SK-N-SH treated with all-trans-retinoic acid at 6 μM for 48 hours (cell line): ENCODE measurements at regions not wholly inside any gene's neighbourhood (a gene's known extent, or its start where the extent isn't known, plus 50 kb on each side); places are given as distances from the start of the nearest gene placed in this dataset.

Experiments
- ATAC-seq: fragments of 200-7000 bp; cut with Tn5 transposase; 3 replicates; pipeline ENCODE4 v1.9.1; 2020; ENCODE audit warnings: mild to moderate bottlenecking, moderate library complexity
- ARNTL ChIP-seq: fragments of 450-650 bp; formaldehyde crosslinking; IDR thresholded peaks from 2 replicates; pipeline ENCODE4 v1.5.0; 2020; ENCODE audit warnings: low read depth, mild to moderate bottlenecking, moderate library complexity, borderline replicate concordance
- CSDC2 ChIP-seq: fragments of 250-450 bp; sonication (Bioruptor Pico); IDR thresholded peaks from 2 replicates; pipeline ENCODE4 v1.5.0; 2020; ENCODE audit warnings: mild to moderate bottlenecking, moderate library complexity
- CSRNP3 ChIP-seq: fragments of 250-450 bp; sonication (Bioruptor Pico); IDR thresholded peaks from 2 replicates; pipeline ENCODE4 v1.5.1; 2021; ENCODE audit warnings: mild to moderate bottlenecking, moderate library complexity
- ESRRG ChIP-seq: fragments of 250-450 bp; sonication (Bioruptor Pico); IDR thresholded peaks from 2 replicates; pipeline ENCODE4 v1.6.1; 2021; ENCODE audit warnings: mild to moderate bottlenecking
- GLIS3 ChIP-seq: fragments of 250-450 bp; sonication (Bioruptor Pico); IDR thresholded peaks from 2 replicates; pipeline ENCODE4 v1.5.0; 2020; ENCODE audit warnings: mild to moderate bottlenecking, moderate library complexity
- ISL1 ChIP-seq: fragments of 250-450 bp; sonication (Bioruptor Pico); IDR thresholded peaks from 2 replicates; pipeline ENCODE4 v2.1.2; 2022; ENCODE audit warnings: mild to moderate bottlenecking, moderate library complexity
- OSR1 ChIP-seq: fragments of 250-450 bp; sonication (Bioruptor Pico); IDR thresholded peaks from 2 replicates; pipeline ENCODE4 v1.8.0; 2022; ENCODE audit warnings: moderate library complexity, mild to moderate bottlenecking, inconsistent platforms
- PPARA ChIP-seq: fragments of 250-450 bp; sonication (Bioruptor Pico); IDR thresholded peaks from 2 replicates; pipeline ENCODE4 v1.5.0; 2020; ENCODE audit warnings: mild to moderate bottlenecking, borderline replicate concordance
- RARB ChIP-seq: fragments of 250-450 bp; sonication (Bioruptor Pico); IDR thresholded peaks from 2 replicates; pipeline ENCODE4 v1.8.0; 2021; ENCODE audit warnings: mild to moderate bottlenecking, moderate library complexity
- SNAI2 ChIP-seq: fragments of 250-450 bp; sonication (Bioruptor Pico); IDR thresholded peaks from 2 replicates; pipeline ENCODE4 v1.5.0; 2020; ENCODE audit warnings: mild to moderate bottlenecking, moderate library complexity
- TCF4 ChIP-seq: fragments of 250-450 bp; sonication (Bioruptor Pico); IDR thresholded peaks from 2 replicates; pipeline ENCODE4 v1.8.0; 2021; ENCODE audit warnings: mild to moderate bottlenecking, moderate library complexity, borderline replicate concordance
- TOX ChIP-seq: fragments of 250-450 bp; sonication (Bioruptor Pico); IDR thresholded peaks from 2 replicates; pipeline ENCODE4 v1.8.0; 2021; ENCODE audit warnings: mild to moderate bottlenecking, moderate library complexity, borderline replicate concordance
- TSHZ2 ChIP-seq: fragments of 250-450 bp; sonication (Bioruptor Pico); IDR thresholded peaks from 2 replicates; pipeline ENCODE4 v1.5.0; 2020; ENCODE audit warnings: mild to moderate bottlenecking, moderate library complexity
- ZC3H10 ChIP-seq: fragments of 250-450 bp; sonication (Bioruptor Pico); IDR thresholded peaks from 2 replicates; pipeline ENCODE4 v1.5.1; 2021; ENCODE audit warnings: mild to moderate bottlenecking, moderate library complexity
- ZFP3 ChIP-seq: fragments of 250-450 bp; sonication (Bioruptor Pico); IDR thresholded peaks from 2 replicates; pipeline ENCODE4 v1.5.0; 2020; ENCODE audit warnings: mild to moderate bottlenecking, moderate library complexity
- ZFP30 ChIP-seq: fragments of 450-650 bp; formaldehyde crosslinking; IDR thresholded peaks from 2 replicates; pipeline ENCODE4 v1.5.0; 2022; ENCODE audit warnings: mild to moderate bottlenecking, moderate library complexity
- ZNF565 ChIP-seq: fragments of 450-650 bp; formaldehyde crosslinking; conservative IDR thresholded peaks from 2 replicates; pipeline ENCODE4 v1.5.0; 2020; ENCODE audit warnings: low read depth, mild to moderate bottlenecking, moderate library complexity
- ZNF8 ChIP-seq: fragments of 450-650 bp; formaldehyde crosslinking; IDR thresholded peaks from 2 replicates; pipeline ENCODE4 v1.5.0; 2020; ENCODE audit warnings: mild to moderate bottlenecking, moderate library complexity
- TF ChIP-seq, protein P1 (sequence below): fragments of 250-450 bp; sonication (Bioruptor Pico); IDR thresholded peaks from 2 replicates; pipeline ENCODE4 v1.5.1; 2020; ENCODE audit warnings: low read depth, mild to moderate bottlenecking, moderate library complexity
- TF ChIP-seq, protein P2 (sequence below): fragments of 250-450 bp; sonication (Bioruptor Pico); IDR thresholded peaks from 2 replicates; pipeline ENCODE4 v1.8.0; 2020; ENCODE audit warnings: mild to moderate bottlenecking, moderate library complexity, borderline replicate concordance
- TF ChIP-seq, protein P3 (sequence below): fragments of 250-450 bp; sonication (Bioruptor Pico); IDR thresholded peaks from 2 replicates; pipeline ENCODE4 v1.8.0; 2021; ENCODE audit warnings: low read depth, mild to moderate bottlenecking, moderate library complexity, borderline replicate concordance

DNA sequence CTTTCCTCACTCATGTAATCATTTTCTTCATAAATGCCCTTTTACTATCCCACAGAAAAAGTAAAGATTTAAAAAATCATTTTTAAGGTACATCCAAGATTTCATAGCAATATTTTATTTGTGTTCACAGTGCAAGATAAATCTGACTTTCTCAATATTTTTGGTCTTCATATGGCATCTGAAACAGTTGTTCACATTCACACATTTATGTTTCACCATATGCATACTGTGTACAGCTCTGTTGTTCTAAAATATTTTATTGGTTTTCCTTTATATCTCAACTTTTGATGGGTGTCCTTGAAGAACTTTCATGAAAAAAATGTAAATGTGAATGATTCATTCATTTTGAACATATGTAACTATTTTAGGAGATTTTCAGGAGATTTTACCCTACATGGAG lies 348.7 kb downstream of the SNAPC1 start:
- no peak for ATAC-seq

DNA sequence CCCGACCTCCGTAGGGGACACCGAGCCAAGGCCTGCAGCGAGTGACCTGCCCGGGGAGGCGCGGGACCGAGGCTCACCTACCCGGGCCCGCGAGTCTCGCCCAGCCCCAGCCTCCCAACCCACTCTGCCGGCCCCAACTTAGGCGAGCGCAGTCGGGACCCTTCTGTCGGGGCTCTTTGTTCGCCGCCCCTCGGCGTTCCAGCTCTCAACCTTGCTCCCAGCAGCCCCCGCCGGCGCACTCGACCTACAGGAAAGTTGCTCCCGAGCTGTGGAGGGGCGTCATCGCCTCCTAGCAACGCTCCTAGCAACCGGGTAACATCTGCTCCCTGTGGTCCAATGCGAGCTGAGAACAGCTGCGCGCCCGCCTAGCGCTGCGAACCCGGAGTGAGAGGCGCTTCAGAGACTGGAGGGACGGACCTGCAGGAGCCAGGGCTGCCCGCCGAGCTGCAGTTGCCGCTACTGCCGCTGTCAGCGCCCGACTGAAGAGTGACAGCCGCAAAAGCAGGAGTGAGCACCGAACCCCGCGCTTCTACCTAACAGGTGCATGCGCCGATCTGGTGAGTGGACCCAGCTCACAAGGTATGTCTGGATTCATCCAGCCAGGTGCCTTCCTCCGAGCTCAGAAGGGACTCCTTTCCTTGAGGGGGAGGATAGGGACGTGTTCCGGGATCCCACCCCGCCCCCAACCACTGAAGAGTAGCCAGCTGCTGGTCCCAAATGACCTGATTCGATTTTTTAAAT lies 355.0 kb downstream of the SNAPC1 start:
- TF ChIP-seq ESRRG (CRISPR knock-in tag) (no peak), ZFP30 (no peak), ZNF565 (CRISPR knock-in tag) (no peak), PPARA (CRISPR knock-in tag) (no peak), GLIS3 (CRISPR knock-in tag) (no peak), TCF4 (CRISPR knock-in tag) (no peak), OSR1 (CRISPR knock-in tag) (no peak), ZC3H10 (CRISPR knock-in tag) (no peak), ISL1 (CRISPR knock-in tag) (no peak), CSDC2 (CRISPR knock-in tag) (no peak), SNAI2 (CRISPR knock-in tag) (no peak), ZNF8 (CRISPR knock-in tag) (no peak)
- TF ChIP-seq, protein P1, sequence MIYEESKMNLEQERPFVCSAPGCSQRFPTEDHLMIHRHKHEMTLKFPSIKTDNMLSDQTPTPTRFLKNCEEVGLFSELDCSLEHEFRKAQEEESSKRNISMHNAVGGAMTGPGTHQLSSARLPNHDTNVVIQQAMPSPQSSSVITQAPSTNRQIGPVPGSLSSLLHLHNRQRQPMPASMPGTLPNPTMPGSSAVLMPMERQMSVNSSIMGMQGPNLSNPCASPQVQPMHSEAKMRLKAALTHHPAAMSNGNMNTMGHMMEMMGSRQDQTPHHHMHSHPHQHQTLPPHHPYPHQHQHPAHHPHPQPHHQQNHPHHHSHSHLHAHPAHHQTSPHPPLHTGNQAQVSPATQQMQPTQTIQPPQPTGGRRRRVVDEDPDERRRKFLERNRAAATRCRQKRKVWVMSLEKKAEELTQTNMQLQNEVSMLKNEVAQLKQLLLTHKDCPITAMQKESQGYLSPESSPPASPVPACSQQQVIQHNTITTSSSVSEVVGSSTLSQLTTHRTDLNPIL: no peak
- peak; percentile 98 for ATAC-seq

More for the DNA sequence above, 348.7 kb downstream of the SNAPC1 start:
- TF ChIP-seq ARNTL (no peak), ZFP3 (no peak), TOX (CRISPR knock-in tag) (no peak), TSHZ2 (CRISPR knock-in tag) (no peak), OSR1 (CRISPR knock-in tag) (no peak), TCF4 (CRISPR knock-in tag) (no peak), ZC3H10 (CRISPR knock-in tag) (no peak), CSRNP3 (CRISPR knock-in tag) (no peak), ISL1 (CRISPR knock-in tag) (no peak), ESRRG (CRISPR knock-in tag) (no peak), GLIS3 (CRISPR knock-in tag) (no peak), ZNF8 (CRISPR knock-in tag) (no peak), SNAI2 (CRISPR knock-in tag) (no peak), CSDC2 (CRISPR knock-in tag) (no peak), RARB (CRISPR knock-in tag) (no peak), ZFP30 (no peak)
- TF ChIP-seq, protein P2, sequence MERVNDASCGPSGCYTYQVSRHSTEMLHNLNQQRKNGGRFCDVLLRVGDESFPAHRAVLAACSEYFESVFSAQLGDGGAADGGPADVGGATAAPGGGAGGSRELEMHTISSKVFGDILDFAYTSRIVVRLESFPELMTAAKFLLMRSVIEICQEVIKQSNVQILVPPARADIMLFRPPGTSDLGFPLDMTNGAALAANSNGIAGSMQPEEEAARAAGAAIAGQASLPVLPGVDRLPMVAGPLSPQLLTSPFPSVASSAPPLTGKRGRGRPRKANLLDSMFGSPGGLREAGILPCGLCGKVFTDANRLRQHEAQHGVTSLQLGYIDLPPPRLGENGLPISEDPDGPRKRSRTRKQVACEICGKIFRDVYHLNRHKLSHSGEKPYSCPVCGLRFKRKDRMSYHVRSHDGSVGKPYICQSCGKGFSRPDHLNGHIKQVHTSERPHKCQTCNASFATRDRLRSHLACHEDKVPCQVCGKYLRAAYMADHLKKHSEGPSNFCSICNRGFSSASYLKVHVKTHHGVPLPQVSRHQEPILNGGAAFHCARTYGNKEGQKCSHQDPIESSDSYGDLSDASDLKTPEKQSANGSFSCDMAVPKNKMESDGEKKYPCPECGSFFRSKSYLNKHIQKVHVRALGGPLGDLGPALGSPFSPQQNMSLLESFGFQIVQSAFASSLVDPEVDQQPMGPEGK (CRISPR knock-in tag): no peak
- TF ChIP-seq, protein P3, sequence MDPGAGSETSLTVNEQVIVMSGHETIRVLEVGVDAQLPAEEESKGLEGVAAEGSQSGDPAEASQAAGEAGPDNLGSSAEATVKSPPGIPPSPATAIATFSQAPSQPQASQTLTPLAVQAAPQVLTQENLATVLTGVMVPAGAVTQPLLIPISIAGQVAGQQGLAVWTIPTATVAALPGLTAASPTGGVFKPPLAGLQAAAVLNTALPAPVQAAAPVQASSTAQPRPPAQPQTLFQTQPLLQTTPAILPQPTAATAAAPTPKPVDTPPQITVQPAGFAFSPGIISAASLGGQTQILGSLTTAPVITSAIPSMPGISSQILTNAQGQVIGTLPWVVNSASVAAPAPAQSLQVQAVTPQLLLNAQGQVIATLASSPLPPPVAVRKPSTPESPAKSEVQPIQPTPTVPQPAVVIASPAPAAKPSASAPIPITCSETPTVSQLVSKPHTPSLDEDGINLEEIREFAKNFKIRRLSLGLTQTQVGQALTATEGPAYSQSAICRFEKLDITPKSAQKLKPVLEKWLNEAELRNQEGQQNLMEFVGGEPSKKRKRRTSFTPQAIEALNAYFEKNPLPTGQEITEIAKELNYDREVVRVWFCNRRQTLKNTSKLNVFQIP: no peak

GRCh38 chr14:62117751-62118105 lies 355.5 kb downstream of the SNAPC1 start:
- 0 out of 3 replicates have a peak, but pooled peaks have one; percentile 11 for ATAC-seq
- no peak for TF ChIP-seq ZC3H10 (CRISPR knock-in tag)
- no peak for TF ChIP-seq ZFP3
- no peak for TF ChIP-seq CSRNP3 (CRISPR knock-in tag)
- TF ChIP-seq, protein P2 (CRISPR knock-in tag): no peak
- TF ChIP-seq ZNF565 (CRISPR knock-in tag): no peak
- no peak for TF ChIP-seq ISL1 (CRISPR knock-in tag)
- no peak for TF ChIP-seq ARNTL
- no peak for TF ChIP-seq PPARA (CRISPR knock-in tag)
- TF ChIP-seq, protein P1: no peak
- no peak for TF ChIP-seq OSR1 (CRISPR knock-in tag)
- TF ChIP-seq CSDC2 (CRISPR knock-in tag): no peak
- no peak for TF ChIP-seq GLIS3 (CRISPR knock-in tag)
- no peak for TF ChIP-seq ZNF8 (CRISPR knock-in tag)
